HG03139 (cell line): ENCODE measurements at regions not wholly inside any gene's neighbourhood (a gene's known extent, or its start where the extent isn't known, plus 50 kb on each side); places are given as distances from the start of the nearest gene placed in this dataset.
"Not testable (repeated sequence)": the region's sequence is repeated elsewhere in the genome, so short reads cannot be mapped to it uniquely, and the experiment has no call there.

Source experiments
- ATAC-seq: cut with Tn5 transposase; IDR thresholded peaks from one replicate; pipeline ENCODE4 v1.9.1; 2021; ENCODE audit not compliant: unreplicated experiment

GRCh38 chr2:37722971-37723370 lies 51.5 kb upstream of the CDC42EP3 start:
- ATAC-seq = not testable (repeated sequence)

- ATAC-seq = no peak
These were observed 58.8 kb upstream of the CDC42EP3 start for GRCh38 chr2:37730037-37730818.

GRCh38 chr2:37732412-37732811 lies 61.0 kb upstream of the CDC42EP3 start:
- not testable (repeated sequence) for ATAC-seq

DNA sequence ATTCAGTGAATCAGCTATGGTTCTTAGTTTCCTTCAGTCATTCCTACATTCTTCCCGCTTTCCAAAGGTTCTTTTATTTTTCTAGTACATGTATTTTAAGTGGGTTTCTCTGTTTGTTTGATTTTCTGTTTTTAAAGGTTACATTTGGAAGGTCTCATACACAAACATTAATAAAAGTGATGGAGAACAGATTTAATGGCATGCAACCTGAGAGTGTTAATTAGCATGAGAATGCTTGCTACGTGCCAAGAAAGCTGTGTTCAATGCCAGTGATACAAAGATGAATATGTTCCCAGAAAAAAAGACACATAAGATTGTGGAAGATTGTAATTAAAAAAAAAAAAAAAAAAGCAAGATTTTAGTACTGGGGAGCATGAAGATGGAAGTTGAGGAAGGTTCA lies 61.8 kb upstream of the CDC42EP3 start:
- no peak for ATAC-seq

GRCh38 chr2:37733955-37734354 lies 62.5 kb upstream of the CDC42EP3 start:
- ATAC-seq = not testable (repeated sequence)

- not testable (repeated sequence) for ATAC-seq
These were observed 63.6 kb upstream of the CDC42EP3 start for GRCh38 chr2:37734891-37735523.

- ATAC-seq = not testable (repeated sequence)
These were observed 64.1 kb upstream of the CDC42EP3 start for GRCh38 chr2:37735524-37735910.

GRCh38 chr2:37737507-37737906 lies 66.1 kb upstream of the CDC42EP3 start:
- ATAC-seq = no peak

DNA sequence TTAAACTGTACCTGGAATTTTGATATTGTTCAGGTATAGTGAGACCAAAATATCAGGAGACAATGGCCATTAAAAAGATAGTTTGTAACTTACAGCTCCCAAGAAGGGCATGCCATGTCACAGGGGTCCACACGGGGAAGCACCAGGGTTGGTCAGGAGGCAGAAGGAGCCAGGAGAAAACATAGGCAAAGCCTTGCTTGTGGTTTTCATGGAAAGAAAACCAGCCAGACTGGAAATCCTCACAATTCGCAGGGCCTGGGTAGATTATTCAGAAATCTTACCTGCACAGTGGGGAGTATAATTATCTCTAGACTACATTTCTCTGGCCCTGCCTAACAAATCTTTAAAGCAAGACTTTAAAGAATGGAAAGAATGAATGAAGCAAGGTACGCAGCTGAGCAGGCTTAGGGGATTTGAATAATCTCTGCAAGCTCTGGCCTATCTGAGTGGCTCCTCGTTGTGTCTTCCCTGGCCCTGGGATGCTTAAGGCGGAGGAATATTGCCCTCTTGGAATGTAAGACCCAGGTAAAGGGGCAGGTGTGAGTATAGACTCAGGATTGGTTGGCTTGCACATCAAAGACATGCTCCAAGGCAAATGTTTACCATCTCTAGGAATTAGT lies 66.9 kb upstream of the CDC42EP3 start:
- ATAC-seq = no peak

GRCh38 chr2:37739153-37739552 lies 67.7 kb upstream of the CDC42EP3 start:
- ATAC-seq = no peak

- ATAC-seq = no peak
These were observed 68.8 kb upstream of the CDC42EP3 start for GRCh38 chr2:37740164-37740739.

- ATAC-seq = no peak
These were observed 70.8 kb upstream of the CDC42EP3 start for GRCh38 chr2:37742286-37742685.

DNA sequence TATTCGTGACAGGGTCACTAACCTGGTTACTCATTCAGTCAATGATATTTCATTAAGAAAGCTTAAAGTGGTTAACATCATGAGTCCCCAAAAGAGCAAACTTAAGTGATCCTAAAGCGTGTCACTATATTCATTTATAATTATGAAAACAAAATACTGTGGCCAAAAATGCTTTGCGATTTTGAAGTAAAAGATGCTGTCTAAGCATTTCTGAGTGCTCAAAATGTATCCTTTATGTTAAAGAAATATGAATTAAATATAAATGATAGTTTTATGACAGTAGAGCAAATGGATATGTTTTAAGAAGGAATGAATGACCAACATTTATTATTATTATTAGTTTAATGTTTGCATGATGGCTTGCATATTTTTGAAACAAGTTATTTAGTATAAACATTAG lies 72.6 kb upstream of the CDC42EP3 start:
- no peak for ATAC-seq

GRCh38 chr2:37744961-37745360 lies 73.5 kb upstream of the CDC42EP3 start:
- not testable (repeated sequence) for ATAC-seq

DNA sequence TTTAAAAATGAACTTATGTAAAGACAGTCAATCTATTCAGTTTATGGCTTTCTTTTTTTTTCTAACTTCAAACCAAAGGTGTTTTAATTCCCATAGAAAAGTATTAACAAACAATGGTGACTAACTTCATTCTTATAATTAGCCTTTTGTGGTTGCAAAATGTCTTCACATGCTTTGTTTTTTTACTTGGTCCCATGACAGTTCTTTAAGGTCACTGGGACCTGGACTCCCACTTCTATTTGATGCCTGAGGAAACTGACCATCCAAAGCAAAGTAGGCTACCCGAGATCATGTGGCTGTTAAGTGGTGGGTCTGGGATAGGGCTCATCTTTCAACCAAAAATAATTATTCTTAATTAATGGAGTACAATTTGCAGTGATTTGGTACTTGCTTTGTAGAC lies 74.6 kb upstream of the CDC42EP3 start:
- not testable (repeated sequence) for ATAC-seq

GRCh38 chr2:37746883-37747282 lies 75.4 kb upstream of the CDC42EP3 start:
- ATAC-seq = no peak

GRCh38 chr2:37748541-37748940 lies 77.1 kb upstream of the CDC42EP3 start:
- ATAC-seq = no peak

DNA sequence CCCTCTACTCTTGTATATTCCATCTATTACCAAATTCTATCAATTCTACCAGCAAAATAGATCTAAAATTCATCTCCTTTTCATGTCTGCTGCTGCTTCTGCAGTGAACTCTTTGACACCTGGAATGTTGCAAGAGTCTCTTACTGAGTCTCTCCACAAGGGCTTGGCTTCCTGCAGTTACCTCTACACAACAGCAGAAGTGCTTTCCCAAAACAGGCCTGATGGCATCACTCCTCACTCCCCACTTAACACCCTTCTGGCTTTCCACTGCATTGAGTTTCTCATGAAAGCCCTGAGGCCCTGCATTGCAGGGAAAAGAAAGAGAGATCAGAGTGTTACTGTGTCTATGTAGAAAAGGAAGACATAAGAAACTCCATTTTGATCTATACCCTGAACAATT lies 78.8 kb upstream of the CDC42EP3 start:
- not testable (repeated sequence) for ATAC-seq

DNA sequence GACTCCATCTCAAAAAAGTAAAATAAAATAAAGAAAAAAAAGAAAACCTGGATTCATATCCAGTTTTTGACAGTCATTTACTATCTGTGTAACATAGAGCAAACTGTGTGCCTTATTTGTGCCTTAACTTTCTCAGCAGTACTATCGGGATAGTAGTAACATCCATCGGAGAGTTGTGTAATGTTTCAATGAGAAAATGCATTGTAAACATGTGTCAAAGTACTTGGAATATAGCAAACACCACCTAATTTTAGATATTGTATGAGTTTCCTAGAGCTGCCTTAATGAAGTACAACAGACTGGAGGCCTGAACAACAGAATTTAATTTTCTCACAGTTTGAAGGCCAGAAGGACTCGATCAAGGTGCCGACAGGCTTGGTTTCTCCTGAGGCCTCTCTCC lies 81.3 kb upstream of the CDC42EP3 start:
- no peak for ATAC-seq

GRCh38 chr2:37753758-37754157 lies 82.3 kb upstream of the CDC42EP3 start:
- ATAC-seq = no peak

- ATAC-seq = not testable (repeated sequence)
These were observed 84.6 kb upstream of the CDC42EP3 start for GRCh38 chr2:37755961-37756559.
